IPS-15b (cell line): ENCODE measurements at regions not wholly inside any gene's neighbourhood (a gene's known extent, or its start where the extent isn't known, plus 50 kb on each side); places are given as distances from the start of the nearest gene placed in this dataset.

Experiments used
- H3K27me3 ChIP-seq: one replicate; pipeline ENCODE4 v1.6.1; 2013; ENCODE audit warnings: low read length; ENCODE audit not compliant: control insufficient read depth, insufficient read depth
- H3K36me3 ChIP-seq: one replicate; pipeline ENCODE4 v1.6.1; 2013; ENCODE audit warnings: low read length; ENCODE audit not compliant: control insufficient read depth, insufficient read depth
- H3K4me1 ChIP-seq: one replicate; pipeline ENCODE4 v1.6.1; 2013; ENCODE audit warnings: mild to moderate bottlenecking, low read length; ENCODE audit not compliant: control insufficient read depth, insufficient read depth
- H3K4me3 ChIP-seq: one replicate; pipeline ENCODE4 v1.5.1; 2013; ENCODE audit warnings: low read depth, low read length
- H3K9ac ChIP-seq: one replicate; pipeline ENCODE4 v1.6.1; 2013; ENCODE audit warnings: low read depth, mild to moderate bottlenecking, low read length
- H3K9me3 ChIP-seq: one replicate; pipeline ENCODE4 v1.6.1; 2013; ENCODE audit warnings: mild to moderate bottlenecking, low read length; ENCODE audit not compliant: control insufficient read depth, insufficient read depth

DNA sequence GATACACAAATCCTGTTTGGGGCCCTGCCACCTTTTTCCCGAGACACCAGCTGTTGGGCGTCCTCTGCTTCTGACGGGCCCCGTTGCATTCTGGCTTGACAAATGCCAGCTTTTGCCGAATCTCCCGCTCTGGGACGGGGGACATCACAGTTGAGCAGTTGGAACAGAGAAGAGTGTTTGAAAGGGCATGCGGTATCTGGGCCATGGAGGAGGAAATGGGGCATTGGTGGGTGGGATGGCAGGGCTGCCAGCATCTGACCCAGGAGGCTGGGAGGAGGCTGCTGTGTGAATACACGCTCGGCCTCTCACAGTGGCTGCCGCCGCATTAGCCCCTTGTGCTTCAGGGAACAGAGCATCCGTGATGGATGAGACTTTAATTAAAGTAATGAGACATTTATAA, 184.3 kb upstream of the TNRC6C start:
- H3K27me3 ChIP-seq, result no peaks in the 10 kb centered on the region
- no peaks in the 10 kb centered on the region for H3K9me3 ChIP-seq
- H3K36me3 ChIP-seq, result no peaks in the 10 kb centered on the region
- H3K4me3 ChIP-seq, result no peak overlapping the region
- H3K9ac ChIP-seq, result no peak overlapping the region
- peaks cover 3% of the 10 kb centered on the region for H3K4me1 ChIP-seq

DNA sequence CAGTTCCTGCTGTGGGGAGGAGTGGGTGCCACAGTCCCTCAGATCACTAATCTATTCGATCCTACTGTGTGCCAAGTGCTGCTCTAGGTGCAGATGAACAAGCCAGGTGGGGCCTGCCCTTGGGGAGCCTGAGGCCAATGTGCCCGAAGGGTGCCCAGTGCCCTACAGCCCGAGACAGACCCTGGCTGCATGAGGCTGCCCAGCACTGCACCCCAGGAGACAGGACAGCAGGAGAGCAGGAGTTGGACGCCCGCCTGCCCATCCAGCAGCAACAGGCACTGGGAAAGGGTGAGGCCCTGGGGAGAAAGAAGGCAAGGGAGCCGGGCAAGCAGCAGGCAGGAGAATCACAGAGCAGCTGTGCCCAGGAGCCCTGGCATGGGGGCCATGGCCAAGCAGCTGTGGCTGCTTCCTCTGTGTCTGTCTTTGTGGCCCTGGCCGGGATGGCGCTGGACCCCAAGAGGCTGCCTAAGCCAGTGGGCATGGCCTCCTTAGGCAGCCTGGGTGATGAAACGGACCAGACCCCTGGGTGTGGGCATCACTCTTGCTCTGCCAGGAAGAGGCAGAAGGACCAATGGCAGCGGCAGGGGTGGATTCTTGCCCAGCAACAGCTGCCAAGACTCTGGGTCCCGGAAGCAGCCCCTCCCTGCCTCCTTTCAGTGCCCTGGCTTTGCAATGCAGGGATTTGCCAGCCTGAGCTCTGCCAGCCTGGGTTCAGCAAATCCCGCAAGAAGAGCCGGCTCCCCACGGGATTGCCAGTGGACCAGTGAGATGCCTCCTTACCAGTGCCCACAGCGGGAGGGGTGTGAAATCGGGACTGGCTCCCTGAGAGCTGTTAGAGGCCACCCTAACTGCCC, 179.6 kb upstream of the TNRC6C start:
- no peaks in the 10 kb centered on the region for H3K9me3 ChIP-seq
- no peak overlapping the region for H3K4me3 ChIP-seq
- H3K27me3 ChIP-seq, result peaks cover 23% of the 10 kb centered on the region
- no peaks in the 10 kb centered on the region for H3K4me1 ChIP-seq
- H3K36me3 ChIP-seq, result no peaks in the 10 kb centered on the region
- H3K9ac ChIP-seq, result no peak overlapping the region

DNA sequence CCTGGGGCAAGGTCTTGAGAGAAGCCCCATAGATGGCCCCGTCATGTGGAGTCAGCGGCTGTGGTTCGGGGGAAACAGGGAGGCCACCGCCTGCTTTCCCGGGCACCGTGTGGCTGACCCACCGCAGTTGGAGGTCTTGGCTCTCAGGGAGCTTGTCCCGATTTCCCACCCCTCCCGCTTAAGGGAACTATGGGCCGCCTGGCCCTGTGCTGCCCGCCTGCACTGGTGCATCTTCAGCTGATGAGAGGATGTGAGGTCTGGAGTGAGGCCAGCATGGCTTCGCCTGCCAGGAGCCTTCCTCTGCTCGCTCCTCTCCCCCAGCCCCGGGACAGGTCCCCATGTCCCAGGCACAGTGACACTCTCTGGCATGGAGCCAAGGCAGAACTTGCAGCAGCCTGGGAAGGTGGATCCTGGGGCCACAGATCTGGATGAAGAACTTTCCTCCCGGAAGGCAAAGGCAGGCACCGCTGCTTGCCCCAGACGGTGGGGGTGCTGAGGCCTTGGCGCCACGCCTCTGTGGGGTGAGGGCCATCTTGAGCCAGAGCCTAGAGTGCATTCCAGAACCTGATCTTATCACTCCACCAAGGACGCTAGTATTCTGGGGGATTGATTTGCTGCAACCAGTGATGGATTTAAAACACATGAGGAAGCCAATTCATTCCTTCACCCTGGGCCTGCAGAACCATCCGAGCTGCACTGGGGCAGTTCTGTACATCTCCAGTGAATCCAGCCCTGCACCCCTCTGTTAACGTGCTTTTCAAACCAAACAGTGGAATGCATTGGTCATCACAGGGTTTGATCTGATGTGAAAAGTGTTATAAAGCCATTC, 178.6 kb upstream of the TNRC6C start:
- no peaks in the 10 kb centered on the region for H3K36me3 ChIP-seq
- H3K9ac ChIP-seq, result no peak overlapping the region
- no peaks in the 10 kb centered on the region for H3K9me3 ChIP-seq
- H3K4me3 ChIP-seq, result no peak overlapping the region
- H3K4me1 ChIP-seq, result no peaks in the 10 kb centered on the region
- peaks cover 33% of the 10 kb centered on the region for H3K27me3 ChIP-seq

DNA sequence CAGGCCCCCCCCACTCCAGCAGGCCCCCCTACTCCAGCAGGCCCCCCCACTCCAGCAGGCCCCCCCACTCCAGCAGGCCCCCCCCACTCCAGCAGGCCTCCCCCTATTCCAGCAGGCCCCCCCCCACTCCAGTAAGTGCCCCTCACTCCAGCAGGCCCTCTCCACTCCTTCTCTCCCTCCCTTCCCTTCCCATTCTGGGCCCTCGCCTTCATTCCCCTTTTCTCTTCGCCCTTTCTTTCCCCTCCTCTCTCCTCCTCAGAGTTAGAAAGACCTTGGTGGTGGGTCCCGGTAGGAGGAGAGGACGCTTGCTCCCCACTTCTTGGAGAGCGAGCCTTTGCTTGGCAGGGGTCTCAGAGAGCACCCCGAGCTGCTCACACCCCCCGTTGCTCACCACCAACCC, 177.0 kb upstream of the TNRC6C start:
- H3K27me3 ChIP-seq, result peaks cover 49% of the 10 kb centered on the region
- no peaks in the 10 kb centered on the region for H3K9me3 ChIP-seq
- no peak overlapping the region for H3K9ac ChIP-seq
- peaks cover 4% of the 10 kb centered on the region for H3K4me1 ChIP-seq
- no peaks in the 10 kb centered on the region for H3K36me3 ChIP-seq
- no peak overlapping the region for H3K4me3 ChIP-seq

DNA sequence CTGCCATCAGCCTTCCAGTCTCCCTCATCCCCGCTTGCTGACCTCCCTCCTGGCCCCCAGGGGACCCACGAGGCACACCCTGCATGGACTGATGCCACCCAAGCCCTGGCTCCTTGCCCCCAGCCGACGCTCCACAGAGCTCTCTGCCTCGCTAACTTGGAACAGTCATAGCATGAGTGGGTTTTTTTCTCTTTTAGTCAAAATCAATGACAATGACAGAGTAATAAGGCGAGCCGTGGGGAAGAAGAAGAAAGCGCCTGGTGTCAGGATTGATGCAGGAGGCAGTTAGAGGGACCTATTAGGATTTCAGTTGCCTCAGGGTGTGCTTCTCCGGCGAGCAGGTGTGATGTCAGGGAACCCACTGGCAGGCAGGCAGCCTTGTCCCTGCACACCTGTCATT, 176.3 kb upstream of the TNRC6C start:
- Histone ChIP-seq H3K4me1 (peaks cover 10% of the 10 kb centered on the region), H3K27me3 (peaks cover 52% of the 10 kb centered on the region)

DNA sequence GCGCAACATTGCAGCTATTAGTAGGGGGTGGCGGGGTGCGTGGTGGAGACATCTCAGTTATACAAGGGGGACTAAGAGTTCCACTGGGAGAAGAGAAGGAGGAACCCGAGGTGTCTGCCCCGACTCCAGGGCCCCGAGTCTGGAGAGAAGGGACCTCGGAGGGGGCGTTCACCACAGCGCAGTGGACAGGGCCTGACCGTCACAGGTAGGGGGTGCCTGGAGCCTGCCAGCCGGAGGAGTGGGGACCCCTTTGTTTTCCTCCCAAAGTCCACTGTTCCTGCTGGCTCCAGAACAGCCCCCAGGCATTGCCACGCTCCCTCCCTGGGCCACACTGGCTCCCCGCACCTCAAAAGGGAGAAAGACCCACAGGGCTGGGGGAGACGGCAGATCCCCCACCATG, 175.9 kb upstream of the TNRC6C start:
- Histone ChIP-seq H3K9ac (no peak overlapping the region), H3K4me1 (peaks cover 14% of the 10 kb centered on the region), H3K9me3 (no peaks in the 10 kb centered on the region), H3K36me3 (no peaks in the 10 kb centered on the region), H3K4me3 (no peak overlapping the region), H3K27me3 (peaks cover 56% of the 10 kb centered on the region)

More for the DNA sequence above, 176.3 kb upstream of the TNRC6C start:
- H3K9me3 ChIP-seq, result no peaks in the 10 kb centered on the region
- H3K4me3 ChIP-seq, result no peak overlapping the region
- no peak overlapping the region for H3K9ac ChIP-seq
- no peaks in the 10 kb centered on the region for H3K36me3 ChIP-seq

DNA sequence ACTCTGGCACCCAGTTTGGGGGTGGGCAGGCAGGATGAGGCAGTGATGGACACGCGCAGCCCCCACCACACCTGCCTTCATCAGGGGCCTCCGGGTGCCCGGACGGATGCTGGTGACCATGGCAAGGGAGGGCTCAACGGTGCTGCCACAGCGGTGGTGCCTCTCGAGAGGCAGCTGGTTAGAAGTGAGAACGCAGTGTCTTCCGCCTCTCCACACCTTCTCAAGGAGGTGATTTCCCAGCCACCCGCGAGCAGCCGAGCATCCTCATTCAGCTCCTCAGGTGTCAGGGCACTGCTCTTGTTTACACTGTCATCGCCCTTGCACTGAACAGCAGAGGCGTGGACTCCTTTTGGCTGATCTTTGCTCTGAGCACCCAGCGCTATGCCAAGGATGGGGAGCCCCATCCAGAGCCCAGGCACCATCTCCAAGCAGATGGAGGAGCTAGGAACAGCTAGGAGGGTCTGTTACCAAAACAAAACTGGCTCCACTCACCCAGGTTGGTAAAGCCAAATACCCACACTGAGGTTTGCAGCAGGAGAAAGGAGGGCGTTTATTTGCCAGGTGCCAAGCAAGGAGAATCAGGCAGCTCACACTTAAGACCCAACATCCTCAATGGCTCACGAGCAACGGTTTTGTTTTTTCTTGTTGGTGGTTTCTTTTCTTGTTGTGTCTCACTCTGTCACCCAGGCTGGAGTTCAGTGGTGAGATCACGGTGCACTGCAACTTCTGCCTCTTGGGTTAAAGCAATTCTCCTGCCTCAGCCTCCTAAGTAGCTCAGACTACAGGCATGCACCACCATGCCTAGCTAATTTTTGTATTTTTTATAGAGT, 174.3 kb upstream of the TNRC6C start:
- Histone ChIP-seq H3K4me1 (peaks cover 15% of the 10 kb centered on the region), H3K9me3 (no peaks in the 10 kb centered on the region), H3K9ac (no peak overlapping the region), H3K4me3 (no peak overlapping the region), H3K27me3 (peaks cover 72% of the 10 kb centered on the region), H3K36me3 (no peaks in the 10 kb centered on the region)

DNA sequence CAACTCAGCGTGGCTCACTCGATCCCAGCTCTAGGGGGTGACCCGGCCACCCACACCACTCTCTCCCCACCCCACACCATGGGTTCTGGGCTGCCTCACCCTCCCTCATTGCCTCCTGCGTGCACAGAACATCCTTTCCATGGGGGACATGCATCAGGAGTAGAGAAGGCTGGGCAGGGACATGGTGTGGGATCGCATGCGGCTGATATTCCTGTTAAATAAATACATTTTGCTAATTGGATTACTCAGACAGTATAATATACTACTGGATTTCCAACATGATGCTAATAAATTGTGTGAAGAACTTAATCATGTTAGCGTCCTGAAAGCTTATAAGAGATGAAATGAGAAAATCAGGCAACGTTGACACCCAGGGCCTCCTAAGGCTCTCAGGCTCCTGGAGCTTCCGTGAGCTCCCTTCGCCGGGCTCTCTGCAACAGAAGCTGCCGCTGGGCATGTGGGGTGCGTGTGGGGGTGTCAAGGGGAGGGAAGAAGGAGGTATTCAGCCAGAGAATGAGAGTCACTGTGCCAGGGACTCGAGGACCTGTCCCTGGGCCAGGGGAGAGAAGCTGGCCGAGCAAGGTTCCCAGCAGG, 173.1 kb upstream of the TNRC6C start:
- Histone ChIP-seq H3K36me3 (no peaks in the 10 kb centered on the region), H3K27me3 (peaks cover 80% of the 10 kb centered on the region), H3K9me3 (no peaks in the 10 kb centered on the region), H3K9ac (no peak overlapping the region), H3K4me1 (peaks cover 15% of the 10 kb centered on the region), H3K4me3 (no peak overlapping the region)

DNA sequence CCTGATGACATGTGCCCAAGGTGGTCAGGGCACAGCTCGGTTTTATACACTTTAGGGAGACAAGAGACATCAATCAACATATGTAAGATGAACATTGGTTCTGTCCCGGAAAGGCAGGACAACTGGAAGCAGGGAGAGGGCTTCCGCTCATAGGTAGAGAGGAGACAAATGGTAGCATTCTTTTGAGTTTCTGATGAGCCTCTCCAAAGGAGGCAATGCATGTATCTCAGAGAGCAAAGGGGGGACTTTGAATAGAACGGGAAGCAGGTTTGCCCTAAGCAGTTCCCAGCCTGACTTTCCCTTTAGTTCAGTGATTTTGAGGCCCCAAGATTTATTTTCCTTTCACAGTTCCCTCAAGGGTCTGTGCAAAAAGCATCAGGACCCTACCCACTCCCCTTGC, 172.4 kb upstream of the TNRC6C start:
- Histone ChIP-seq H3K4me1 (peaks cover 15% of the 10 kb centered on the region), H3K4me3 (no peak overlapping the region), H3K9ac (no peak overlapping the region), H3K36me3 (no peaks in the 10 kb centered on the region), H3K27me3 (peaks cover 79% of the 10 kb centered on the region), H3K9me3 (no peaks in the 10 kb centered on the region)

DNA sequence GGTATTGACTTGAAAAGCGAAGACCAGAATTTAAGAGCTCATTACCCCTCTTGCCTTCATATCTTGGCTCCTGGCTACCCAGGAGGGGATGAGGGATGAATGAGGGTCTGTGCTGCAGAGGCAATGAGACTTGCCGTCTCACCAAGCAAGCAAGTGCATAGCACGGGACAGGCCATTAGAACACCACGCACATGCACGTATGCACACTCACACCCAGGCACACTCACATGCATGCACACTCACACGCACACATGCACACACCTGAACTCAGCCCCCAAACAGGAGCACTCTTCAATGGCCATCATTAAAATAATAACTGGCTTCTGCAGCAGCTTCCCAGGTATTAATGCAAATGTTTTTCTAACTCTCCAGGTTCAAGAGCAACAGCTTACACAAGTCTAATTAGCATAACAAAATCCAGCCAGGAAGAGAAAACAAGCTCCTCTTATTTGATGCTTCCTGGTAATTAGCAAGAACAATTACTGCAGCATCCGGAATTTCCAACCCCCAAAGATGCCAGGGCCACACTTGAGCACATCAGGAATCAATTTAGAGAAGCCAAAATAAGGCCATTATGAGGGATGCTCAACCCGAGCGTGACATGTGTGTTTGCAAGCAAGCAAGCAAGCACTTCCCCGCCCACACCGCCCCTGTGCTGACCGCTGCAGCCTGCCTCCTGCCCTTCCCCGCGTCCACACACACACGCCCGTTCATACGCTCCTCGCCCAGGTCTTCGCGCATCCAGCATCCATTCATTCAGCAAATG, 171.6 kb upstream of the TNRC6C start:
- H3K27me3 ChIP-seq, result peaks cover 79% of the 10 kb centered on the region
- no peaks in the 10 kb centered on the region for H3K36me3 ChIP-seq
- no peaks in the 10 kb centered on the region for H3K9me3 ChIP-seq
- H3K4me1 ChIP-seq, result peaks cover 15% of the 10 kb centered on the region
- peak overlapping the region; percentile 12 for H3K4me3 ChIP-seq
- H3K9ac ChIP-seq, result no peak overlapping the region
